ENCODE measurements at regions not wholly inside any gene's neighbourhood (a gene's known extent, or its start where the extent isn't known, plus 50 kb on each side); places are given as distances from the start of the nearest gene placed in this dataset.

- DNase-seq (ENCODE audit: low read depth): peak; percentile 8
Observed at GRCh38 chr13:97057176-97057575, 62.9 kb upstream of the OXGR1 start.

GRCh38 chr13:97058391-97058790 is 64.1 kb upstream of the OXGR1 start:
- DNase-seq (ENCODE audit: low read depth): peak; percentile 3

DNA sequence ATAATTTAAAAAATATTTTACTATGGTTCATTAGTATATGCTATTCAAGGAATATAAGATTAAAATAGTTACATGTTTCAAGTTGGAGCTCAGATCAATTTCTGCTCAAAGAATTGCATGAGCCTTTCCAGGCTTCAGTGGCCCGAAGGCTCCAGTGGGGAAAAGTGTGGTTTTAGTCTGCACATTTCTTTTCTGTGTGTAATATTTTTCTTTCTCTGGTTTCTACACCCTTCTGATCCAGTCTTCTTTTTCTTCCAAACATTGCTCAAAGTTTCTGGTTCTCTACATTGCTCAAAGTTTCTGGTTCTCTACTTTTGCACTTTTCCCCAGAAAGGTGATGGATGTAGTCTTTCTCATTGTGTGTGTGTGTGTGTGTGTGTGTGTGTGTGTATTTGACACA is 64.7 kb upstream of the OXGR1 start:
- DNase-seq (ENCODE audit: low read depth): no peak

GRCh38 chr13:97067017-97067895 is 73.0 kb upstream of the OXGR1 start:
- DNase-seq (ENCODE audit: low read depth): peak; percentile 33

- DNase-seq (ENCODE audit: low read depth): no peak
Observed at GRCh38 chr13:97068151-97068550, 73.9 kb upstream of the OXGR1 start.

DNA sequence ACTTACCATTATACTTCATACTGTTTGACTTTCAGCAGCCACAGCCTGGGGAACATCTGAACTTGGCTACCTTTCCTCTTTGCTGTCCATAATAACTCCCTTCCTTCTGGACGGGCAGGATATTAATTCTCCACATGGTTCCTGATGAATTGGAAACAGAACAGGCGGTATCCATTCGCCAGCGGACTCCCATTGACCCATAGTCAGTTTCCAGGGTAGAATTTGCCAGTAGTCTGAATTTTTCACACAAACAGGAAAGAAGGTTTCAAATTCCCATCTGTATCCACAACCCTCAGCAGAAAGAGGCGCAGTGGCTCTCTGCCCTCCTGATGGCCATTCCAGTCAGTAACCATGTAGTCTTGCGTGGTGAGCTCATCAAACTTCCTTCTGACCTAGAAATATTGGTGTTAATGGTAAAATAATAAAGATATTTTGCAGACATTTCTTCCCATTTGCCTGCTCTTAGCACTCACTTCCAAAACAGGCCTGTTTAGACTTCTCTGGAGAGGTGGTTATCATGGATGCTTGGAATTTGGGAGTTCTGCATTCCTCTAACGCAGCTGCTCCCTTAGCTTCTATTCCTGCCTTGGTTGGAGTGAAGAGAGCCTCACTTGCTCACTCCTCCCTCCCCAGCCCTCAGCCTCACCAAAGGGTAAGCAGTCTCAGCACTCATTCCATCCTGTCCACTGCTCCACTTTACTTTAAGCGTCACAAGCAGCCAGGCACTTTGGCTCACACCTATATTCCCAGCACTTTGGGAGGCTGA is 75.0 kb upstream of the OXGR1 start:
- DNase-seq (ENCODE audit: low read depth): no peak

DNA sequence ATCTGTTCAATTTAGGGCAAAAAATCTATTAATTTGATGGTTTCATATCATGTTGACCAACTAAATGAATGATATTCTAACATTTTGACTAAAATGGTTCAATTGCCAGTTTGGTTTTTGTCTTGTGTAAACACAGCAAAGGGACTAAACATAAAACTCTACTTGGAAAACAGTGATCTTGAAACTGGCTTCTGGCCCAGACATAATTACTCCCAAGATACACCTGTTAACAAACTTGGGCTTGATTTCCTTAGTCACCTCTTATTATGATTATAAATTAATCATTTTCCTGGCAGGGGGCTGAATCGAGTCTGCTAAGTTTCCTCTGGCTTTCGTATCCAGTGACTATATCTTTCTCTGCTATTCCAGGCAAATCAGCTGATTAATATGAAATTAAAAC is 78.0 kb upstream of the OXGR1 start:
- DNase-seq (ENCODE audit: low read depth): no peak

DNA sequence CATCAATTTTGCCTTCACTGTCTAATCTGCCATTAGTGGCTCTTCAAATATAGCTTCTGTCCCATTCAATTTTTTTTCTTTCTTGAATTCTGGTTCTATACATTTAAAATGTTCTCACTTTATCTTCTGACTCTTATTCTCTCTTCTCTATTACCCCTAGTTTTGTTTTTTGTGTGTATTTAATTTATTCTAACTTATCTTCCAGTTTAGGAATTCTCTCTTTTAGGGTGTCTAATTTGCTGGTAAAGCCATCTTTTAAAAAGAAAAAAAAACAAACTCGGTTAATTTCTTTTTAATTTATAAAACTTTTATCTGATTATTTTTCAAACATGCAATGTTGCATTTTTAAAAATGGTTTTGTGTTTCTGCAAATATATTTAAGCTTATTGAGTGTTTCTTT is 80.3 kb upstream of the OXGR1 start:
- DNase-seq (ENCODE audit: low read depth): no peak

GRCh38 chr13:97076898-97077297 is 82.6 kb upstream of the OXGR1 start:
- DNase-seq (ENCODE audit: low read depth): peak; percentile 37

GRCh38 chr13:97077341-97077740 is 83.1 kb upstream of the OXGR1 start:
- no peak for DNase-seq (ENCODE audit: low read depth)

DNA sequence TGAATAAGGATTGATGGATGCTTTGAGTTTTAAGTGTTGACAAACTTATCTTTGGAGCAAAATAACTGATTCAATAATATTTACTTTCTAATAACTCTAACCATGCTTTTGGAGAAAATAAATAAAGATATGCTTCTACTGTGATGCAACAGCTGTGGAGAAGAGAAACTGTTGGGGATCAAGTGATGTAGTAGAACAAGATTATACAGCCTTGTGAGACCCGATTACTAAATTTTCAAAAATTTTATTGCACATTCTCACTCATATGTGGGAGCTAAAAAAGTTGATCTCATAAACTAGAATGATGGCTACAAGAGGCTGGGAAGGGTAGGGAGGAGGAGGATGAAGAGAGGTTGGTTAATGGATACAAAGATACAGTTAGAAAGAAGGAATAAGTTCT is 85.5 kb upstream of the OXGR1 start:
- DNase-seq (ENCODE audit: low read depth): no peak

- no peak for DNase-seq (ENCODE audit: low read depth)
Observed at GRCh38 chr13:97082461-97083207, 88.4 kb upstream of the OXGR1 start.

GRCh38 chr13:97091196-97091595 is 96.9 kb upstream of the OXGR1 start:
- no peak for DNase-seq (ENCODE audit: low read depth)

DNA sequence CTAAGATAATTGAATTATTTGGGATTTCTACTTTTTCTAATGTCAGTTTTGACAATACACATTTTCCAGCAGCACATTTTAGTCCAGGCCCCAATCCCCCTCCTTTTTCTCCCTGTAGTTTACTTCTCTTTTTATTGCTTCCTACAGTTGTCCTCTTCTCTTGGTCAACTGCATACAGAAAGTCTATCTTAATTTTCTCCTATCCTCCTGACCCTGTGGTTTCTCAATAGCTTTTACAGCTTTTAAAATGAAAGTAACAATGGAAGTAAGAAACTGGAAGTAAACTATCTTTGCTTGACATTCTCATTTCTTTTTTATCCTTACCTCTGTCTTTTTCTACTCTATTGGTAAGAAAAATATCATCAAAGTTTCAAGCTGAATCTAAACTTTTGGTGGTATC is 106.5 kb upstream of the OXGR1 start:
- DNase-seq (ENCODE audit: low read depth): no peak

DNA sequence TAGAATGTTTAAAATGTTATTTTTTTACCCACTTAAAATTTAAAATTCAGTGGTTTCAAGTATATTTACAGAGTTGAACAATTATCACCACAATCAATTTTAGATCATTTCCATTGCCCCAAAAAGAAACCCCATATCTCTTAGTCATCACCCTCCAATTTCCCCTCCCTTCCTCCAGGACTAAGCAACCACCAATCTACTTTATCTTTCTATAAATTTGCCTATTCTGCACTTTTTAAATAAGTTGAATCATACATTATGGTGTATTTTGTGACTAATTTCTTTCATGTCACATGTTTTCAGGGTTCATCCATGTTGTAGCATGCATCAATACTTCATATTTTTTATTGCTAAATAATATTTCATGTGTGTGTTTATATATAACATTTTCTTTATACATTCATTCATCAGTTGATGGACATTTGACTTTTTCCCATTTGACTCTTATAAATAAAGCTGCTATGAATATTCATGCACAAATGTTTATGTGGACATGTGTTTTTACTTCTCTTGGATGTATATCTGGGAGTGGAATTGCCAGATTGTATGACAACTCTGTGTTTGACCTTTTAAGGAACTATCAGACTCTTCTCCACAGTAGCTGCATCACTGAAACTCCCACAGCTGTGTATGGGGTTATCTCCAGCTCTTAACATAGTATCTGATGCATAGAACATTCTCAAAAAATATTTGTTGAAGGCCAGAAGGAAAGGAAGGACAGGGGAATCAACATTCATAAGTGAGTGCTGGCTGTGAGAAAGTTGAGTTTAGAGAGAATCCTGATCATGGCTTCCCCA is 107.8 kb upstream of the OXGR1 start:
- DNase-seq (ENCODE audit: low read depth): no peak

DNA sequence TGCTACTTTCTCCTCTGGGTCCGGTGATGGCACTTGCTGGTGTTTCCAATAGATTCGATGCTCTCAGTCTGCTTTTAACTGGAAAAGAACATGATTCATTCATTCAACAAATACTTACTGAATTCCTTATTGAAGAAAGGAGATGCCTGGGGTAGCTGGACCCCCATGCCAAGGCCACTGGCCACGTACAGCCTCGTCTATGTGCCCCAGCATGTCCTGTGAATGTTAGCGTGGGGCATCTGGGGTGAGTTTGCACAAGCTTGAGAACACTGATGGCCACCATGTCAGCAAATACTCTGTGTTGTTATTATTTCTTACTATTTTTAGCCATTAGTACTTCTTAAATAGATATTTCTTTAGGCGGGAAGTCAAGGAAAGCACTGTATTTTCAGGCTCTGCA is 112.0 kb upstream of the OXGR1 start:
- no peak for DNase-seq (ENCODE audit: low read depth)

DNA sequence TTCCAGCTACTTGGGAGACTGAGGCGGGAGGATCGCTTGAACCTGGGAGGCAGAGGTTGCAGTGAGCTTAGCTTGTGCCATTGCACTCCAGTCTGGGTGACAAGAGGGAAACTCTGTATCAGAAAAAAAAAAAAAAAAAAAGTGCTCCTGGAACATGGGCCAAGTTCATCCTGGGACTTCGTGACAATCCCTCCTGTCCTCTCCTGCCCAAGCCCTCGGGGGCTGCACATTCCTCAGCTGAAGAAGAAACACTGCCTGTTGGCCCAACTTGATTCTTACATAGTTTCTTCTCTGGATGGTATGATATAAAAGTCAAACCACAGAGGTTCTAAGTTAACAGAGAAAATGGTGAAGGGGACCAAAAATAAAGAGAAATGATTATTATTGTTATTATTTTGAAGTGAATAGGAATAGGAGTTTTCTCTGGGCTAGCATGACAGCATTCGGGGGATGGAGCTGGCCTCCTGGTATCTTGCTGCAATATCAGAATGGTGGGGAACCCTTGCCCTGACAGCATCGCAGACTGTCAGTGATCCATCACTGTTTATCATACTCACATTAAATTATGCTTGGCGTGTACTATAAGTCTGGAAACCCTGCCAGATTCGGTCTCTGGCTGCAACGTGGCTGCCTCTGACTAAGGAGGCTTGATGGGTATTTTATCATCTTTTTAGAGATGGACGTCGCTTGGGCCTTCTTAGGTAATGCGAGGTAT is 113.7 kb upstream of the OXGR1 start:
- no peak for DNase-seq (ENCODE audit: low read depth)

GRCh38 chr13:97108530-97108900 is 113.6 kb upstream of the MBNL2 start:
- DNase-seq (ENCODE audit: low read depth): no peak

DNA sequence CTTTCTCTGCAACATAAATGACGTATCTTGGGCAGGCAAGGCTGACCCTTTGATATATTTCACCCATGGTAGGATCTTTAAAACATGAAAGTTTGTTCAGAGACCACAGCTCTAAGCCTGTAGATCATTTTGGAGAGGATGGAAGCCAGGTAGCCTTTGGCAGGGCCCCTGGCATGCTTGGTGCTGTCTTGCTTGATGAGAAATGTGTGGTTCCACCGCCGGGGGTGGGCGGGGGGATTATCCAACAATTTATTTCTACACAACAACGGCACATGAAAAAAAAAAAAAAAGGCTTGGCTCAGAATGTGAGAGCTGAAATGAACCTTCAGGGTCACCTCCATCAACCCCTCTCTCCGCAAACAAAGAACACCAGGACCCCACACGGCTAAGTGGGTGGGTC is 112.9 kb upstream of the MBNL2 start:
- no peak for DNase-seq (ENCODE audit: low read depth)

DNA sequence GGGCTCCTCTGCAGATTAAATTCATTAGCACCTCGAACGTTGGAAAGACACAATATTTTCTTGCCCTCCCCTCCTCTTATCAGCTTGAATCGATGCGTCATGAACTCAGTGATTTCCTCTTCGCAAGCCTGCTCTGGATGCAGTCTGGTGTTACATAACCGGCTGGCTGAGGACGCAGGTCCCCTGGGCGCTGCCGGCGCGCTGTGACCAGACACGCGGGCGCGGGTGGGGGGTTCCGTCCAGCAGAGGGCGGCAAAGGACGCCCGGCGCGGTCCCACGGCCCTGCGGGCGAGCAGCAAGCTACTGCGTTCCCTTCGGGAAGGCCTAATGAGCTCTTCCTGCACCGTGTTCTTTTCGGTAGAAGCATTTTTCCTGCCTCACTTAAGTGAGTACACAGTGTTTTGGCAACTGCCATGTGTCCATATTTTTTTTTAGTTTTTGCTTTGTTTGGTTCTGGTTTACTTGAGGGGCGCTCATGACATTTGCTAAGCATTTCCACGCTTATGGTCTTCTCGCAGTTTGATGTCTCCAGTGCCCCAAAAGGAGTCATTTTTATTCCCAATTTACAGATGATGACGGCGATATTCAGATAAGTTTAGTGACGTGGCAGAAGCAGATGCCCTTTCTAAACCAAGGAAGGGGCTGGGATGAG is 112.2 kb upstream of the MBNL2 start:
- DNase-seq (ENCODE audit: low read depth): peak; percentile 84

- no peak for DNase-seq (ENCODE audit: low read depth)
Observed at GRCh38 chr13:97110936-97111335, 111.2 kb upstream of the MBNL2 start.

Measured in RPMI7951 (cell line).